SK-N-SH (cell line): ENCODE measurements at regions not wholly inside any gene's neighbourhood (a gene's known extent, or its start where the extent isn't known, plus 50 kb on each side); places are given as distances from the start of the nearest gene placed in this dataset.

Source experiments
- CTCF ChIA-PET: fragments of 300-600, 350-600 bp; formaldehyde crosslinking; extraction: SDS; loops from one replicate; lab custom pipeline; 2021; lab: Yijun Ruan, JAX
- POLR2A ChIA-PET: fragments of 350-600 bp; sonication (Branson Sonifier 250); formaldehyde crosslinking; extraction: SDS; loops from one replicate; lab custom pipeline; 2020; ENCODE audit warnings: antibody characterized with exemption, inconsistent platforms; lab: Yijun Ruan, JAX
- DNase-seq: peaks from one replicate; pipeline ENCODE4 v3.0.0; 2012
- H2AFZ ChIP-seq: fragments of 200-600 bp; sonication (generic); 2 replicates; pipeline ENCODE4 v1.8.1; 2016; ENCODE audit warnings: antibody characterized with exemption, mild to moderate bottlenecking, low read depth
- H3F3A ChIP-seq: fragments of 200-600 bp; sonication (generic); replicated peaks from 2 replicates; pipeline ENCODE3; 2016; ENCODE audit warnings: antibody characterized with exemption, mild to moderate bottlenecking; ENCODE audit not compliant: insufficient read depth
- H3K27ac ChIP-seq, 2 experiments: fragments of 200-500 bp in 1 of 2; fragments of 200-600 bp in 1 of 2; sonication (Bioruptor generic) in 1 of 2; sonication (generic), shearing (Covaris generic) in 1 of 2; 2 replicates each; pipeline versions ENCODE4 v1.5.1 to v1.6.1; 2014 to 2016; ENCODE audit warnings: low read depth in 2 of 2, inconsistent platforms in 1 of 2, low read length in 1 of 2, mild to moderate bottlenecking in 1 of 2, mixed read lengths in 1 of 2
- H3K27me3 ChIP-seq: fragments of 200-600 bp; sonication (generic), shearing (Covaris generic); 2 replicates; pipeline ENCODE4 v1.6.1; 2016; ENCODE audit warnings: mixed run types; ENCODE audit not compliant: insufficient read depth
- H3K36me3 ChIP-seq, 2 experiments: fragments of 200-500 bp in 1 of 2; fragments of 200-600 bp in 1 of 2; sonication (Bioruptor generic) in 1 of 2; sonication (generic) in 1 of 2; replicated peaks in 1 of 2; 2 replicates each; pipeline versions ENCODE3 to v1.5.1; 2014 to 2016; ENCODE audit warnings: low read length in 1 of 2, mild to moderate bottlenecking in 1 of 2; ENCODE audit not compliant: insufficient read depth in 2 of 2, control insufficient read depth in 1 of 2
- H3K4me1 ChIP-seq, 2 experiments: fragments of 200-500 bp in 1 of 2; fragments of 200-600 bp in 1 of 2; sonication (Bioruptor generic) in 1 of 2; sonication (generic), shearing (Covaris generic) in 1 of 2; 2 replicates each; pipeline versions ENCODE4 v1.5.1 to v1.6.1; 2014 to 2016; ENCODE audit warnings: low read depth in 1 of 2, low read length in 1 of 2, mixed run types in 1 of 2; ENCODE audit not compliant: insufficient read depth in 2 of 2, control insufficient read depth in 1 of 2
- H3K4me2 ChIP-seq: fragments of 200-600 bp; sonication (generic), shearing (Covaris generic); 2 replicates; pipeline ENCODE4 v1.6.1; 2017; ENCODE audit warnings: mixed run types
- H3K4me3 ChIP-seq, 2 experiments: fragments of 200-500 bp in 1 of 2; fragments of 200-600 bp in 1 of 2; sonication (Bioruptor generic) in 1 of 2; sonication (generic), shearing (Covaris generic) in 1 of 2; 2 replicates each; pipeline versions ENCODE4 v1.5.1 to v1.8.1; 2014 to 2016; ENCODE audit warnings: low read depth in 2 of 2, inconsistent platforms in 1 of 2, low read length in 1 of 2, mild to moderate bottlenecking in 1 of 2, mixed read lengths in 1 of 2, moderate library complexity in 1 of 2
- H3K79me2 ChIP-seq: fragments of 200-600 bp; sonication (generic); 2 replicates; pipeline ENCODE4 v1.8.1; 2017; ENCODE audit warnings: mild to moderate bottlenecking; ENCODE audit not compliant: insufficient read depth
- H3K9ac ChIP-seq: fragments of 200-600 bp; sonication (generic); 2 replicates; pipeline ENCODE4 v1.6.1; 2017; ENCODE audit warnings: mixed run types
- H3K9me2 ChIP-seq: fragments of 200-600 bp; sonication (generic); 2 replicates; pipeline ENCODE4 v1.6.1; 2017; ENCODE audit warnings: mixed run types
- H3K9me3 ChIP-seq: fragments of 200-600 bp; sonication (generic); 2 replicates; pipeline ENCODE4 v1.6.1; 2017; ENCODE audit warnings: mixed run types, mild to moderate bottlenecking, moderate library complexity
- H4K20me1 ChIP-seq: fragments of 200-600 bp; sonication (generic); 2 replicates; pipeline ENCODE4 v1.6.1; 2017; ENCODE audit warnings: mild to moderate bottlenecking, mixed run types; ENCODE audit not compliant: insufficient read depth
- CHD2 ChIP-seq: fragments of 150-350 bp; IDR thresholded peaks from 2 replicates; pipeline ENCODE4 v1.6.1; 2018; ENCODE audit warnings: low read length; ENCODE audit not compliant: partially characterized antibody
- CTCF ChIP-seq: fragments of 200-600 bp; sonication (generic); IDR thresholded peaks from 2 replicates; pipeline ENCODE4 v1.6.1; 2017; ENCODE audit warnings: antibody characterized with exemption, mild to moderate bottlenecking, moderate library complexity
- GATA2 ChIP-seq: sonication (generic); formaldehyde crosslinking; IDR thresholded peaks from 2 replicates; pipeline ENCODE4 v1.5.0; 2020; ENCODE audit warnings: mild to moderate bottlenecking, missing genetic modification reagents
- IRF3 ChIP-seq: fragments of 150-350 bp; IDR thresholded peaks from 2 replicates; pipeline ENCODE4 v1.6.1; 2016; ENCODE audit warnings: mild to moderate bottlenecking, low read depth, low read length
- JUND ChIP-seq: IDR thresholded peaks from 2 replicates; pipeline ENCODE4 v1.4.0; 2012
- NFIC ChIP-seq: IDR thresholded peaks from 2 replicates; pipeline ENCODE4 v1.4.0; 2012; ENCODE audit warnings: borderline replicate concordance
- REST ChIP-seq: IDR thresholded peaks from 2 replicates; pipeline ENCODE4 v1.6.1; 2012; ENCODE audit warnings: mild to moderate bottlenecking, low read depth, low read length, moderate library complexity
- RXRA ChIP-seq: IDR thresholded peaks from 2 replicates; pipeline ENCODE4 v1.4.0; 2012; ENCODE audit warnings: low read depth, mild to moderate bottlenecking, borderline replicate concordance
- TAF1 ChIP-seq: IDR thresholded peaks from 2 replicates; pipeline ENCODE4 v1.6.1; 2012; ENCODE audit warnings: low read depth, mild to moderate bottlenecking, low read length, moderate library complexity, borderline replicate concordance
- TEAD4 ChIP-seq: IDR thresholded peaks from 2 replicates; pipeline ENCODE4 v1.4.0; 2012; ENCODE audit warnings: mild to moderate bottlenecking, borderline replicate concordance; ENCODE audit not compliant: insufficient read depth
- USF1 ChIP-seq: IDR thresholded peaks from 2 replicates; pipeline ENCODE4 v1.4.0; 2012; ENCODE audit warnings: low read depth, borderline replicate concordance
- USF2 ChIP-seq: fragments of 150-350 bp; IDR thresholded peaks from 2 replicates; pipeline ENCODE4 v1.6.1; 2017; ENCODE audit warnings: antibody characterized with exemption, low read length, low read depth, borderline replicate concordance
- ZBTB33 ChIP-seq: IDR thresholded peaks from 2 replicates; pipeline ENCODE4 v1.4.0; 2012; ENCODE audit warnings: low read depth, borderline replicate concordance
- WGBS: methylation state at CpG from one replicate; pipeline ENCODE4 v1.1.6; 2017; ENCODE audit warnings: low lambda C conversion rate; 5-methylcytosine and 5-hydroxymethylcytosine counted together

- TF ChIP-seq ZBTB33: no peak
- TF ChIP-seq, all 33 proteins: peak for 0
These were observed 75.7 kb upstream of the LARP1 start (continued) for GRCh38 chr5:154679501-154679900.

- Histone ChIP-seq H3K79me2 (no peaks in the 10 kb centered on the region), H3K4me2 (no peak overlapping the region), H4K20me1 (no peaks in the 10 kb centered on the region), H3K36me3 (no peaks in the 10 kb centered on the region), H3K4me1 (no peaks in the 10 kb centered on the region; a peak in 1 of 4 replicates), H3K9me3 (no peaks in the 10 kb centered on the region), H3K27me3 (no peaks in the 10 kb centered on the region), H3F3A (no peaks in the 10 kb centered on the region), H3K4me3 (no peak overlapping the region), H3K9ac (no peak overlapping the region), H3K9me2 (no peaks in the 10 kb centered on the region), H2AFZ (no peak overlapping the region), H3K27ac (no peak overlapping the region)
- ChIA-PET POLR2A (no interaction called here), CTCF (interaction anchor here (1.9 kb wide), 1 partner anchor 28 kb away, joined by 5 read pairs; no protein-coding TSS in a partner anchor)
- WGBS: 65% methylated on average over 2 of the region's 2 CpGs
- no peak for DNase-seq
- no peak for TF ChIP-seq RXRA
- TF ChIP-seq USF1: no peak
- no peak for TF ChIP-seq TEAD4
- no peak for TF ChIP-seq USF2
- TF ChIP-seq GATA2 (CRISPR knock-in tag): no peak
- TF ChIP-seq CHD2: no peak
- TF ChIP-seq REST: no peak
- TF ChIP-seq JUND: no peak
- no peak for TF ChIP-seq TAF1
- no peak for TF ChIP-seq CTCF
- TF ChIP-seq IRF3: no peak
- TF ChIP-seq NFIC: no peak
These were observed 77.3 kb upstream of the LARP1 start for GRCh38 chr5:154677921-154678320.
